ENCODE measurements at regions not wholly inside any gene's neighbourhood (a gene's known extent, or its start where the extent isn't known, plus 50 kb on each side); places are given as distances from the start of the nearest gene placed in this dataset.

- Mint-ChIP-seq H3K9me3 (no peaks in the 10 kb centered on the region; the same call in 2 of the 3 replicates), H3K4me1 (peaks cover 29% of the 10 kb centered on the region), H3K36me3 (ENCODE audit: low read depth) (no peaks in the 10 kb centered on the region), H3K27me3 (ENCODE audit: insufficient read depth, low read depth, poor library complexity) (peaks cover 66% of the 10 kb centered on the region), H3K27ac (no peak overlapping the region), H3K4me3 (peak overlapping the region; percentile 76; the same call in 2 of the 3 replicates)
- H3K79me2 ChIP-seq (replicated peaks; ENCODE audit: insufficient read depth) = no peaks in the 10 kb centered on the region
- ATAC-seq = no peak
- no peaks in the 10 kb centered on the region for H3K36me3 ChIP-seq (ENCODE audit: insufficient read depth)
- peaks cover 8% of the 10 kb centered on the region for H4K20me1 ChIP-seq (replicated peaks; ENCODE audit: insufficient read depth)
- H3K4me2 ChIP-seq = peak overlapping the region; percentile 95
- no peak for DNase-seq (ENCODE audit: low spot score)
- no peak for TF ChIP-seq CREB1 (CRISPR knock-in tag; IDR thresholded peaks at IDR 0.05; ENCODE audit: low read depth)
- TF ChIP-seq EZH2 (IDR thresholded peaks at IDR 0.05; ENCODE audit: low read depth, unreplicated experiment) = peak; percentile 35
- no peak for TF ChIP-seq ZNF462 (CRISPR knock-in tag; IDR thresholded peaks at IDR 0.05)
- TF ChIP-seq CTCF (conservative IDR thresholded peaks at IDR 0.05; ENCODE audit: low read depth in 2 of 2) = no peak
- no peak for TF ChIP-seq NANOG (IDR thresholded peaks at IDR 0.05; ENCODE audit: borderline replicate concordance)
- no peak for TF ChIP-seq ETS1 (IDR thresholded peaks at IDR 0.05)
- H3K9me2 ChIP-seq (ENCODE audit: insufficient read depth) = no peaks in the 10 kb centered on the region
- H3K4me1 ChIP-seq (ENCODE audit: insufficient read depth) = peaks cover 38% of the 10 kb centered on the region
- no peak overlapping the region; the same call in 1 of the 2 replicates for H2AFZ ChIP-seq
- peak overlapping the region; percentile 72 for H3K4me3 ChIP-seq
- no peak overlapping the region for H3K27ac ChIP-seq (ENCODE audit: low read depth)
- peaks cover 93% of the 10 kb centered on the region for H3K27me3 ChIP-seq (ENCODE audit: insufficient read depth)
- 0 out of 2 replicates have a peak, but pooled peaks cover 6% of the 10 kb centered on the region for H3F3A ChIP-seq (replicated peaks; ENCODE audit: low read depth)
Measured at GRCh38 chr11:43574411-43574810, 106.1 kb upstream of the HSD17B12 start.

All from GM23338 (cell line).